Stimulated activated naive CD8-positive, alpha-beta T cell treated with anti-CD3 and anti-CD28 coated beads, Interleukin-15, amount 100 ng/mL, for 72 hours (primary cell): ENCODE measurements at regions not wholly inside any gene's neighbourhood (a gene's known extent, or its start where the extent isn't known, plus 50 kb on each side); places are given as distances from the start of the nearest gene placed in this dataset.
"Not testable (repeated sequence)": the region's sequence is repeated elsewhere in the genome, so short reads cannot be mapped to it uniquely, and the experiment has no call there.

Experiments used
- ATAC-seq: fragments of 150-1000 bp; cut with Tn5 transposase; 2 replicates; pipeline ENCODE4 v1.10.0; 2021; ENCODE audit warnings: mild to moderate bottlenecking, moderate library complexity
- DNase-seq, 2 donors: peaks; one replicate each; pipeline ENCODE4 v3.0.0; 2021 to 2022
- H3K27ac Mint-ChIP-seq, 2 donors: one replicate each; pipeline ENCODE4 v1.8.0; 2022; ENCODE audit warnings: mild to moderate bottlenecking in 2 of 2, mixed read lengths in 2 of 2, moderate library complexity in 2 of 2
- H3K27me3 Mint-ChIP-seq: one replicate; pipeline ENCODE4 v1.8.0; 2022; ENCODE audit warnings: mixed read lengths
- H3K4me1 Mint-ChIP-seq: one replicate; pipeline ENCODE4 v1.8.0; 2022; ENCODE audit warnings: mild to moderate bottlenecking, mixed read lengths
- H3K4me3 Mint-ChIP-seq, 2 donors: one replicate each; pipeline ENCODE4 v1.8.0; 2022; ENCODE audit warnings: mild to moderate bottlenecking in 2 of 2, mixed read lengths in 2 of 2, moderate library complexity in 1 of 2
- H3K9me3 Mint-ChIP-seq, 2 donors: one replicate each; pipeline ENCODE4 v1.8.0; 2022; ENCODE audit warnings: mixed read lengths in 2 of 2

- Mint-ChIP-seq H3K27ac (no peak overlapping the region), H3K9me3 (no peaks in the 10 kb centered on the region), H3K4me1 (no peaks in the 10 kb centered on the region), H3K27me3 (no peaks in the 10 kb centered on the region), H3K4me3 (no peak overlapping the region)
- ATAC-seq: no peak
- DNase-seq: no peak
Measured at GRCh38 chr1:188166654-188167053, 1337.9 kb downstream of the PLA2G4A start.

- H3K9me3 Mint-ChIP-seq: no peaks in the 10 kb centered on the region
- DNase-seq: no peak
- no peak overlapping the region for H3K27ac Mint-ChIP-seq
- H3K27me3 Mint-ChIP-seq: no peaks in the 10 kb centered on the region
- ATAC-seq: no peak
- no peaks in the 10 kb centered on the region for H3K4me1 Mint-ChIP-seq
- H3K4me3 Mint-ChIP-seq: no peak overlapping the region
Measured at GRCh38 chr1:188169971-188170370, 1341.2 kb downstream of the PLA2G4A start.

GRCh38 chr1:188170411-188170810 lies 1341.7 kb downstream of the PLA2G4A start:
- Mint-ChIP-seq H3K27ac (no peak overlapping the region), H3K4me1 (no peaks in the 10 kb centered on the region), H3K4me3 (no peak overlapping the region), H3K27me3 (no peaks in the 10 kb centered on the region), H3K9me3 (no peaks in the 10 kb centered on the region)
- DNase-seq (no peak), ATAC-seq (no peak)

GRCh38 chr1:188170935-188171334 lies 1342.2 kb downstream of the PLA2G4A start:
- no peak for ATAC-seq
- DNase-seq: no peak
- Mint-ChIP-seq H3K4me3 (no peak overlapping the region), H3K4me1 (no peaks in the 10 kb centered on the region), H3K27ac (no peak overlapping the region), H3K9me3 (no peaks in the 10 kb centered on the region), H3K27me3 (no peaks in the 10 kb centered on the region)

GRCh38 chr1:188182063-188182462 lies 1353.3 kb downstream of the PLA2G4A start:
- H3K27ac Mint-ChIP-seq, H3K9me3 Mint-ChIP-seq, DNase-seq, H3K4me3 Mint-ChIP-seq, H3K4me1 Mint-ChIP-seq, ATAC-seq, H3K27me3 Mint-ChIP-seq: not testable (repeated sequence)

- Mint-ChIP-seq H3K9me3 (peaks cover 0 to 15% of the 10 kb centered on the region in 2 donors), H3K4me3 (no peak overlapping the region), H3K27ac (no peak overlapping the region), H3K4me1 (no peaks in the 10 kb centered on the region), H3K27me3 (no peaks in the 10 kb centered on the region)
- ATAC-seq (no peak), DNase-seq (no peak)
Measured at GRCh38 chr1:188188317-188188716, 1359.6 kb downstream of the PLA2G4A start.

- H3K27me3 Mint-ChIP-seq: no peaks in the 10 kb centered on the region
- no peak for ATAC-seq
- H3K4me1 Mint-ChIP-seq: no peaks in the 10 kb centered on the region
- no peak overlapping the region for H3K27ac Mint-ChIP-seq
- no peak overlapping the region for H3K4me3 Mint-ChIP-seq
- DNase-seq: no peak
- peaks cover 5 to 6% of the 10 kb centered on the region in 2 donors for H3K9me3 Mint-ChIP-seq
Measured at GRCh38 chr1:188194916-188195315, 1366.2 kb downstream of the PLA2G4A start.

- Mint-ChIP-seq H3K4me3 (no peak overlapping the region), H3K4me1 (no peaks in the 10 kb centered on the region), H3K27me3 (no peaks in the 10 kb centered on the region), H3K27ac (no peak overlapping the region), H3K9me3 (peaks cover 7 to 9% of the 10 kb centered on the region in 2 donors)
- no peak for DNase-seq
- ATAC-seq: no peak
Measured at GRCh38 chr1:188218289-188218688, 1389.5 kb downstream of the PLA2G4A start.

GRCh38 chr1:188220051-188220450 lies 1391.3 kb downstream of the PLA2G4A start:
- no peaks in the 10 kb centered on the region for H3K27me3 Mint-ChIP-seq
- no peak overlapping the region for H3K4me3 Mint-ChIP-seq

GRCh38 chr1:188224263-188224662 lies 1395.5 kb downstream of the PLA2G4A start:
- H3K4me1 Mint-ChIP-seq: no peaks in the 10 kb centered on the region
- peaks cover 18 to 21% of the 10 kb centered on the region in 2 donors for H3K9me3 Mint-ChIP-seq
- no peaks in the 10 kb centered on the region for H3K27me3 Mint-ChIP-seq
- no peak overlapping the region for H3K27ac Mint-ChIP-seq
- no peak for DNase-seq
- no peak overlapping the region for H3K4me3 Mint-ChIP-seq
- ATAC-seq: no peak

More at GRCh38 chr1:188220051-188220450, 1391.3 kb downstream of the PLA2G4A start:
- no peak overlapping the region for H3K27ac Mint-ChIP-seq
- peaks cover 0 to 4% of the 10 kb centered on the region in 2 donors for H3K9me3 Mint-ChIP-seq
- no peak for ATAC-seq
- no peak for DNase-seq
- no peaks in the 10 kb centered on the region for H3K4me1 Mint-ChIP-seq

GRCh38 chr1:188225975-188226374 lies 1397.2 kb downstream of the PLA2G4A start:
- H3K27me3 Mint-ChIP-seq: no peaks in the 10 kb centered on the region
- ATAC-seq (no peak), DNase-seq (no peak)
- no peaks in the 10 kb centered on the region for H3K4me1 Mint-ChIP-seq
- no peak overlapping the region for H3K4me3 Mint-ChIP-seq
- H3K27ac Mint-ChIP-seq: no peak overlapping the region
- peaks cover 18 to 21% of the 10 kb centered on the region in 2 donors for H3K9me3 Mint-ChIP-seq

GRCh38 chr1:188228623-188229022 lies 1399.9 kb downstream of the PLA2G4A start:
- H3K27ac Mint-ChIP-seq: no peak overlapping the region
- H3K9me3 Mint-ChIP-seq: peaks cover 22 to 28% of the 10 kb centered on the region in 2 donors
- ATAC-seq (no peak), DNase-seq (no peak)
- no peaks in the 10 kb centered on the region for H3K27me3 Mint-ChIP-seq
- H3K4me3 Mint-ChIP-seq: no peak overlapping the region
- H3K4me1 Mint-ChIP-seq: no peaks in the 10 kb centered on the region

- Mint-ChIP-seq H3K4me1 (no peaks in the 10 kb centered on the region), H3K4me3 (no peak overlapping the region), H3K9me3 (no peaks in the 10 kb centered on the region), H3K27me3 (no peaks in the 10 kb centered on the region), H3K27ac (no peak overlapping the region)
- DNase-seq (no peak), ATAC-seq (no peak)
Measured at GRCh38 chr1:188237573-188238348, 1409.0 kb downstream of the PLA2G4A start.

GRCh38 chr1:188240772-188241406 lies 1412.1 kb downstream of the PLA2G4A start:
- DNase-seq: no peak
- H3K4me1 Mint-ChIP-seq: no peaks in the 10 kb centered on the region
- no peak for ATAC-seq
- H3K27ac Mint-ChIP-seq: no peak overlapping the region
- H3K4me3 Mint-ChIP-seq: no peak overlapping the region
- H3K9me3 Mint-ChIP-seq: no peaks in the 10 kb centered on the region
- no peaks in the 10 kb centered on the region for H3K27me3 Mint-ChIP-seq

GRCh38 chr1:188241629-188242028 lies 1412.9 kb downstream of the PLA2G4A start:
- Mint-ChIP-seq H3K4me1 (no peaks in the 10 kb centered on the region), H3K4me3 (no peak overlapping the region), H3K27me3 (no peaks in the 10 kb centered on the region), H3K9me3 (no peaks in the 10 kb centered on the region), H3K27ac (no peak overlapping the region)
- DNase-seq: no peak
- no peak for ATAC-seq

- H3K27me3 Mint-ChIP-seq: no peaks in the 10 kb centered on the region
- H3K27ac Mint-ChIP-seq: no peak overlapping the region
- no peak overlapping the region for H3K4me3 Mint-ChIP-seq
- H3K9me3 Mint-ChIP-seq: no peaks in the 10 kb centered on the region
- DNase-seq (no peak), ATAC-seq (no peak)
- no peaks in the 10 kb centered on the region for H3K4me1 Mint-ChIP-seq
Measured at GRCh38 chr1:188243456-188243855, 1414.7 kb downstream of the PLA2G4A start.
